ENCODE measurements at regions not wholly inside any gene's neighbourhood (a gene's known extent, or its start where the extent isn't known, plus 50 kb on each side); places are given as distances from the start of the nearest gene placed in this dataset.

DNA sequence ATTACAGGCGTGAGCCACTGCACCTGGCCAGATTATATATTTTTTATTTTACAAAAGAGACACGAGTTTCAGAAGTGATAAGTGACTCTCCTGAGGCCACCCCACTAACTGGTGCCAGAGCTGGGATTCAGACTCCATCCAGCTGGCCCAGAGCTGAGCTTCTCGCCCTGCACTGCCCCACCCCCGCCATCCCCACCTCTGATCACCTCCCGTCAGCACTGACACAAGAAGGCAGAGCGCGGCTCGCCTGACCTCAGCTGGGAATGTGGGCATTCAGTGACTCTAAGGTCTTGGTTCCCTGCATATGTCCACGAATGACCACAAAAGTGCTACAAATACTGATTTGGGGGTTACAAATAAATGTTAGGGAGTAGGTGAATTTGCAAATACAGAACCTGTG is 56.1 kb upstream of the GALNT15 start:
- no peak overlapping the region for H3K4me3 ChIP-seq
- H3K27me3 ChIP-seq: no peaks in the 10 kb centered on the region
- no peaks in the 10 kb centered on the region for H3K9me3 ChIP-seq (replicated peaks)

GRCh38 chr3:16119887-16120286 is 54.6 kb upstream of the GALNT15 start:
- Histone ChIP-seq H3K4me3 (no peak overlapping the region), H3K27me3 (no peaks in the 10 kb centered on the region), H3K36me3 (no peaks in the 10 kb centered on the region), H3K9me3 (replicated peaks) (no peaks in the 10 kb centered on the region), H3K27ac (no peak overlapping the region), H3K4me1 (no peaks in the 10 kb centered on the region)
- no peak for DNase-seq

More for the DNA sequence above, 56.1 kb upstream of the GALNT15 start:
- no peak for DNase-seq
- Histone ChIP-seq H3K36me3 (no peaks in the 10 kb centered on the region), H3K4me1 (no peaks in the 10 kb centered on the region), H3K27ac (no peak overlapping the region)

DNA sequence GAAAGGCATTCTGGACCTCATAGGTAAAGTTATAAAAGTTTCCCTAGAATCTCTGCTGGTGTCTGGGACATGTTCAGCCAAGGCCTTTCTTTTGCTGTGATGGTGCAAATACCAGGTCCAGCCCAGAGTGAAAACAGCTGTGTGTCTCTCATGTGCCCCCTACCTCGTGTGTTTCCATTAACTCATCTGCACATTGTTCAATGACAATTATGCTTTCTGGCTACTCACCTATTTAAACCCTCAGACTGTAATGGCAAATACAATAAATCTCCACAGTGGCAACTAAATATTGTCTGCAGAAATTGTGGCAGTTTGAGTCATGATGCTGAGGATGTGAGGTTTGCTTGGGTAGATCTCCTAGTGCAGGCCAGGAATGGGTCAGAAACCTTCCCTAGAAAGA is 53.1 kb upstream of the GALNT15 start:
- Histone ChIP-seq H3K36me3 (no peaks in the 10 kb centered on the region), H3K4me3 (no peak overlapping the region), H3K9me3 (replicated peaks) (no peaks in the 10 kb centered on the region), H3K4me1 (no peaks in the 10 kb centered on the region), H3K27me3 (no peaks in the 10 kb centered on the region), H3K27ac (no peak overlapping the region)
- DNase-seq: no peak

- H3K36me3 ChIP-seq: no peaks in the 10 kb centered on the region
- no peak for DNase-seq
- no peaks in the 10 kb centered on the region for H3K4me1 ChIP-seq
- no peaks in the 10 kb centered on the region for H3K27me3 ChIP-seq
- H3K4me3 ChIP-seq: no peak overlapping the region
- H3K9me3 ChIP-seq (replicated peaks): no peaks in the 10 kb centered on the region
- H3K27ac ChIP-seq: no peak overlapping the region
Observed at GRCh38 chr3:16122155-16122554, 52.3 kb upstream of the GALNT15 start.

GRCh38 chr3:16122661-16123060 is 51.8 kb upstream of the GALNT15 start:
- DNase-seq: no peak
- no peaks in the 10 kb centered on the region for H3K9me3 ChIP-seq (replicated peaks)
- H3K4me3 ChIP-seq: no peak overlapping the region
- no peaks in the 10 kb centered on the region for H3K36me3 ChIP-seq
- H3K27ac ChIP-seq: no peak overlapping the region
- no peaks in the 10 kb centered on the region for H3K27me3 ChIP-seq
- no peaks in the 10 kb centered on the region for H3K4me1 ChIP-seq

DNA sequence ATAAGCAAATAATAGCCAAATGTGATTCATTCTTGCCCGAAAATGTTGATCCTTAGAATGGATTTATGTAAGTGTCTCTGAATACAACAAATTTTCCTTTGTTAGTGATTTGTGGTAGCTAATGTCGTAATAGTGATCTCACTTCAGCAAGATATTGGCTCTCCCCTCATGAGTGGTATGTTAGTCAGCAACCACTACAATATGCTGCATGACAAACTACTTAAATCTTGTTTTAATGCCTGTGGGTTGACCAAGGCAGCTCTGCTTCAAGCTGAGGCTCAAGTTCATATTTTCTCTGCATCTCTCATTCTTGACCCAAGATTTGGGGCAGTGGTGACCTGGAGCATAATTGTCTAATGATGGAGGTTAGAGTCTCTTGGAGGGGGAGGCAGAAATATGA is 49.8 kb upstream of the GALNT15 start:
- Histone ChIP-seq H3K4me3 (no peak overlapping the region), H3K4me1 (no peaks in the 10 kb centered on the region), H3K27ac (no peak overlapping the region), H3K36me3 (no peaks in the 10 kb centered on the region), H3K27me3 (no peaks in the 10 kb centered on the region), H3K9me3 (replicated peaks) (no peaks in the 10 kb centered on the region)
- DNase-seq: no peak

Data from SJCRH30 (cell line).